H54 (cell line): ENCODE measurements at regions not wholly inside any gene's neighbourhood (a gene's known extent, or its start where the extent isn't known, plus 50 kb on each side); places are given as distances from the start of the nearest gene placed in this dataset.

Experiments
- DNase-seq: peaks from one replicate; pipeline ENCODE4 v3.0.0; 2011; ENCODE audit warnings: low spot score, mixed read lengths; ENCODE audit not compliant: insufficient read length
- FAIRE-seq: peaks from 3 replicates; lab custom pipeline; 2011; peaks lifted over from hg19 to GRCh38; lab: Jason Lieb, UNC
- POLR2A ChIP-seq: IDR thresholded peaks from 2 replicates; pipeline ENCODE4 v1.6.1; 2011; ENCODE audit warnings: low read depth, mild to moderate bottlenecking, low read length

GRCh38 chr10:124164264-124164663 lies 70.9 kb upstream of the CHST15 start:
- FAIRE-seq (no peak), DNase-seq (no peak)
- no peak for TF ChIP-seq POLR2A

GRCh38 chr10:124162774-124163354 lies 69.5 kb upstream of the CHST15 start:
- no peak for TF ChIP-seq POLR2A
- DNase-seq: no peak
- FAIRE-seq: no peak

GRCh38 chr10:124162136-124162535 lies 68.7 kb upstream of the CHST15 start:
- no peak for DNase-seq
- no peak for TF ChIP-seq POLR2A

GRCh38 chr10:124161601-124162000 lies 68.2 kb upstream of the CHST15 start:
- no peak for TF ChIP-seq POLR2A
- FAIRE-seq: no peak
- no peak for DNase-seq

More at GRCh38 chr10:124162136-124162535, 68.7 kb upstream of the CHST15 start:
- no peak for FAIRE-seq

- no peak for TF ChIP-seq POLR2A
- DNase-seq (no peak), FAIRE-seq (no peak)
Measured at GRCh38 chr10:124160943-124161582, 67.7 kb upstream of the CHST15 start.

- TF ChIP-seq POLR2A: no peak
- no peak for FAIRE-seq
- no peak for DNase-seq
Measured at GRCh38 chr10:124160176-124160575, 66.8 kb upstream of the CHST15 start.

- DNase-seq (no peak), FAIRE-seq (no peak)
- no peak for TF ChIP-seq POLR2A
Measured at GRCh38 chr10:124159153-124159552, 65.8 kb upstream of the CHST15 start.

- FAIRE-seq (no peak), DNase-seq (no peak)
- no peak for TF ChIP-seq POLR2A
Measured at GRCh38 chr10:124158592-124158991, 65.2 kb upstream of the CHST15 start.

GRCh38 chr10:124157271-124157681 lies 63.9 kb upstream of the CHST15 start:
- DNase-seq: no peak
- TF ChIP-seq POLR2A: no peak
- no peak for FAIRE-seq

GRCh38 chr10:124156524-124157260 lies 63.3 kb upstream of the CHST15 start:
- TF ChIP-seq POLR2A: no peak
- FAIRE-seq (no peak), DNase-seq (no peak)

- FAIRE-seq: no peak
- DNase-seq: peak; percentile 35
- TF ChIP-seq POLR2A: no peak
Measured at GRCh38 chr10:124155781-124156435, 62.5 kb upstream of the CHST15 start.

- no peak for FAIRE-seq
- DNase-seq: peak; percentile 79
- no peak for TF ChIP-seq POLR2A
Measured at GRCh38 chr10:124153023-124153826, 59.8 kb upstream of the CHST15 start.
